ENCODE measurements at regions not wholly inside any gene's neighbourhood (a gene's known extent, or its start where the extent isn't known, plus 50 kb on each side); places are given as distances from the start of the nearest gene placed in this dataset.

DNA sequence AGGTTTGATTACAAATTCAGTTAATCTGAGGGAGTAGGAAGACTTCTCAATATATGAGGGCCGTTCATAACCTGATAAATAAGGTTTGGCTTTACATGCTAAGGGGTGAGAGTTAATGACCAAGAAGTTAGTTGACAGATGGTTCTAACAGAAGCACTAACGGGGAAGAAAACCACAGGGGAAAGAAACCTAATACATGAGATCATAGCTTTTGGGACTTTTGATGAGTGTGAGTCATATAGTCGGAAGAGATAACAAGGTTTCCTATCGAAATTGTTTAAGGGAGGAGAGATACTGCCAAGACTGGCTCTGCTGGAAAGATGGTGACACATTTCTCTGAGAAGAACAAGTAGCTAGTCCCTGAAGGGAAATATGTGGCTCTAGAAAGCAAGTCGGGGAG lies 140.1 kb downstream of the COX7C start:
- Histone ChIP-seq H3K27ac (ENCODE audit: low read length) (no peak overlapping the region), H3K27me3 (ENCODE audit: insufficient read depth, low read depth, low read length) (no peaks in the 10 kb centered on the region), H3K9ac (ENCODE audit: low read length) (no peak overlapping the region), H2AFZ (ENCODE audit: low read depth, low read length) (no peak overlapping the region), H3K9me3 (ENCODE audit: low read length) (no peaks in the 10 kb centered on the region), H3K4me2 (ENCODE audit: low read length) (no peak overlapping the region), H3K79me2 (replicated peaks; ENCODE audit: insufficient read depth, low read length) (no peaks in the 10 kb centered on the region), H4K20me1 (ENCODE audit: insufficient read depth) (no peaks in the 10 kb centered on the region), H3K4me3 (ENCODE audit: low read length) (no peak overlapping the region), H3K36me3 (ENCODE audit: insufficient read depth, low read length) (no peaks in the 10 kb centered on the region), H3F3A (ENCODE audit: insufficient read depth, low read length, poor library complexity, severe bottlenecking) (no peaks in the 10 kb centered on the region), H3K9me2 (ENCODE audit: insufficient read depth, low read length) (no peaks in the 10 kb centered on the region)
- TF ChIP-seq EP300 (conservative IDR thresholded peaks at IDR 0.05; ENCODE audit: poor library complexity, severe bottlenecking) (no peak), EZH2 (IDR thresholded peaks at IDR 0.05; ENCODE audit: borderline replicate concordance, insufficient read depth, low read length, poor library complexity, severe bottlenecking) (no peak), TAF1 (IDR thresholded peaks at IDR 0.05; ENCODE audit: low read depth) (no peak), MXI1 (conservative IDR thresholded peaks at IDR 0.05; ENCODE audit: poor library complexity, severe bottlenecking) (no peak), POLR2AphosphoS5 (IDR thresholded peaks at IDR 0.05) (no peak), SMC3 (conservative IDR thresholded peaks at IDR 0.05; ENCODE audit: poor library complexity) (no peak), RAD21 (conservative IDR thresholded peaks at IDR 0.05) (no peak)
- TF ChIP-seq, protein P1, sequence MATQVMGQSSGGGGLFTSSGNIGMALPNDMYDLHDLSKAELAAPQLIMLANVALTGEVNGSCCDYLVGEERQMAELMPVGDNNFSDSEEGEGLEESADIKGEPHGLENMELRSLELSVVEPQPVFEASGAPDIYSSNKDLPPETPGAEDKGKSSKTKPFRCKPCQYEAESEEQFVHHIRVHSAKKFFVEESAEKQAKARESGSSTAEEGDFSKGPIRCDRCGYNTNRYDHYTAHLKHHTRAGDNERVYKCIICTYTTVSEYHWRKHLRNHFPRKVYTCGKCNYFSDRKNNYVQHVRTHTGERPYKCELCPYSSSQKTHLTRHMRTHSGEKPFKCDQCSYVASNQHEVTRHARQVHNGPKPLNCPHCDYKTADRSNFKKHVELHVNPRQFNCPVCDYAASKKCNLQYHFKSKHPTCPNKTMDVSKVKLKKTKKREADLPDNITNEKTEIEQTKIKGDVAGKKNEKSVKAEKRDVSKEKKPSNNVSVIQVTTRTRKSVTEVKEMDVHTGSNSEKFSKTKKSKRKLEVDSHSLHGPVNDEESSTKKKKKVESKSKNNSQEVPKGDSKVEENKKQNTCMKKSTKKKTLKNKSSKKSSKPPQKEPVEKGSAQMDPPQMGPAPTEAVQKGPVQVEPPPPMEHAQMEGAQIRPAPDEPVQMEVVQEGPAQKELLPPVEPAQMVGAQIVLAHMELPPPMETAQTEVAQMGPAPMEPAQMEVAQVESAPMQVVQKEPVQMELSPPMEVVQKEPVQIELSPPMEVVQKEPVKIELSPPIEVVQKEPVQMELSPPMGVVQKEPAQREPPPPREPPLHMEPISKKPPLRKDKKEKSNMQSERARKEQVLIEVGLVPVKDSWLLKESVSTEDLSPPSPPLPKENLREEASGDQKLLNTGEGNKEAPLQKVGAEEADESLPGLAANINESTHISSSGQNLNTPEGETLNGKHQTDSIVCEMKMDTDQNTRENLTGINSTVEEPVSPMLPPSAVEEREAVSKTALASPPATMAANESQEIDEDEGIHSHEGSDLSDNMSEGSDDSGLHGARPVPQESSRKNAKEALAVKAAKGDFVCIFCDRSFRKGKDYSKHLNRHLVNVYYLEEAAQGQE (IDR thresholded peaks at IDR 0.05; ENCODE audit: borderline replicate concordance), result no peak
- TF ChIP-seq, protein P2, sequence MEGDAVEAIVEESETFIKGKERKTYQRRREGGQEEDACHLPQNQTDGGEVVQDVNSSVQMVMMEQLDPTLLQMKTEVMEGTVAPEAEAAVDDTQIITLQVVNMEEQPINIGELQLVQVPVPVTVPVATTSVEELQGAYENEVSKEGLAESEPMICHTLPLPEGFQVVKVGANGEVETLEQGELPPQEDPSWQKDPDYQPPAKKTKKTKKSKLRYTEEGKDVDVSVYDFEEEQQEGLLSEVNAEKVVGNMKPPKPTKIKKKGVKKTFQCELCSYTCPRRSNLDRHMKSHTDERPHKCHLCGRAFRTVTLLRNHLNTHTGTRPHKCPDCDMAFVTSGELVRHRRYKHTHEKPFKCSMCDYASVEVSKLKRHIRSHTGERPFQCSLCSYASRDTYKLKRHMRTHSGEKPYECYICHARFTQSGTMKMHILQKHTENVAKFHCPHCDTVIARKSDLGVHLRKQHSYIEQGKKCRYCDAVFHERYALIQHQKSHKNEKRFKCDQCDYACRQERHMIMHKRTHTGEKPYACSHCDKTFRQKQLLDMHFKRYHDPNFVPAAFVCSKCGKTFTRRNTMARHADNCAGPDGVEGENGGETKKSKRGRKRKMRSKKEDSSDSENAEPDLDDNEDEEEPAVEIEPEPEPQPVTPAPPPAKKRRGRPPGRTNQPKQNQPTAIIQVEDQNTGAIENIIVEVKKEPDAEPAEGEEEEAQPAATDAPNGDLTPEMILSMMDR (IDR thresholded peaks at IDR 0.05; ENCODE audit: poor library complexity, severe bottlenecking), result no peak

- no peak overlapping the region for H2AFZ ChIP-seq (ENCODE audit: low read depth, low read length)
- H4K20me1 ChIP-seq (ENCODE audit: insufficient read depth), result no peaks in the 10 kb centered on the region
- no peak overlapping the region for H3K4me2 ChIP-seq (ENCODE audit: low read length)
- H3K9me3 ChIP-seq (ENCODE audit: low read length), result no peaks in the 10 kb centered on the region
- H3K27ac ChIP-seq (ENCODE audit: low read length), result no peak overlapping the region
- H3K9me2 ChIP-seq (ENCODE audit: insufficient read depth, low read length), result no peaks in the 10 kb centered on the region
- H3K79me2 ChIP-seq (replicated peaks; ENCODE audit: insufficient read depth, low read length), result no peaks in the 10 kb centered on the region
- no peaks in the 10 kb centered on the region for H3F3A ChIP-seq (ENCODE audit: insufficient read depth, low read length, poor library complexity, severe bottlenecking)
- H3K36me3 ChIP-seq (ENCODE audit: insufficient read depth, low read length), result no peaks in the 10 kb centered on the region
- no peaks in the 10 kb centered on the region for H3K27me3 ChIP-seq (ENCODE audit: insufficient read depth, low read depth, low read length)
- TF ChIP-seq, protein P1 (IDR thresholded peaks at IDR 0.05; ENCODE audit: borderline replicate concordance), result no peak
- TF ChIP-seq, protein P2 (IDR thresholded peaks at IDR 0.05; ENCODE audit: poor library complexity, severe bottlenecking), result no peak
- TF ChIP-seq SMC3 (conservative IDR thresholded peaks at IDR 0.05; ENCODE audit: poor library complexity) (no peak), EP300 (conservative IDR thresholded peaks at IDR 0.05; ENCODE audit: poor library complexity, severe bottlenecking) (no peak), MXI1 (conservative IDR thresholded peaks at IDR 0.05; ENCODE audit: poor library complexity, severe bottlenecking) (no peak), RAD21 (conservative IDR thresholded peaks at IDR 0.05) (no peak), EZH2 (IDR thresholded peaks at IDR 0.05; ENCODE audit: borderline replicate concordance, insufficient read depth, low read length, poor library complexity, severe bottlenecking) (no peak), POLR2AphosphoS5 (IDR thresholded peaks at IDR 0.05) (no peak), TAF1 (IDR thresholded peaks at IDR 0.05; ENCODE audit: low read depth) (no peak)
- H3K4me3 ChIP-seq (ENCODE audit: low read length), result no peak overlapping the region
- no peak overlapping the region for H3K9ac ChIP-seq (ENCODE audit: low read length)
Observed at GRCh38 chr5:86760661-86761060, 142.9 kb downstream of the COX7C start.

Measured in neural cell (in vitro differentiated cells).